ENCODE measurements at regions not wholly inside any gene's neighbourhood (a gene's known extent, or its start where the extent isn't known, plus 50 kb on each side); places are given as distances from the start of the nearest gene placed in this dataset.
"Not testable (repeated sequence)": the region's sequence is repeated elsewhere in the genome, so short reads cannot be mapped to it uniquely, and the experiment has no call there.

GRCh38 chr2:215830304-215830703 is 183.0 kb downstream of the MREG start:
- no peak for DNase-seq

- no peak for DNase-seq
Observed at GRCh38 chr2:215829261-215829660, 184.1 kb downstream of the MREG start.

GRCh38 chr2:215828528-215829184 is 184.7 kb downstream of the MREG start:
- DNase-seq, result peak in 1 of 2 experiments; percentile 24

GRCh38 chr2:215826838-215827441 is 186.4 kb downstream of the MREG start:
- DNase-seq, result no peak

- no peak for DNase-seq
Observed at GRCh38 chr2:215826376-215826775, 187.0 kb downstream of the MREG start.

GRCh38 chr2:215825707-215826106 is 187.6 kb downstream of the MREG start:
- DNase-seq, result no peak

- not testable (repeated sequence) for DNase-seq
Observed at GRCh38 chr2:215821298-215821697, 192.1 kb downstream of the MREG start.

- DNase-seq, result not testable (repeated sequence)
Observed at GRCh38 chr2:215819713-215820112, 193.6 kb downstream of the MREG start.

GRCh38 chr2:215817046-215817445 is 196.3 kb downstream of the MREG start:
- no peak for DNase-seq

- DNase-seq, result no peak
Observed at GRCh38 chr2:215816424-215816823, 196.9 kb downstream of the MREG start.

GRCh38 chr2:215815960-215816359 is 197.4 kb downstream of the MREG start:
- no peak for DNase-seq

GRCh38 chr2:215812966-215813365 is 200.4 kb downstream of the MREG start:
- no peak for DNase-seq

GRCh38 chr2:215811409-215812345 is 201.7 kb downstream of the MREG start:
- no peak for DNase-seq

- no peak for DNase-seq
Observed at GRCh38 chr2:215811003-215811402, 202.3 kb downstream of the MREG start.

- no peak for DNase-seq
Observed at GRCh38 chr2:215808996-215809395, 204.4 kb downstream of the MREG start.

- DNase-seq, result no peak
Observed at GRCh38 chr2:215808194-215808593, 205.2 kb downstream of the MREG start.

GRCh38 chr2:215805493-215805892 is 207.9 kb downstream of the MREG start:
- no peak for DNase-seq

- no peak for DNase-seq
Observed at GRCh38 chr2:215803150-215803549, 210.2 kb downstream of the MREG start.

GRCh38 chr2:215799194-215799593 is 214.2 kb downstream of the MREG start:
- no peak for DNase-seq

- DNase-seq, result no peak
Observed at GRCh38 chr2:215797676-215798075, 215.7 kb downstream of the MREG start.

GRCh38 chr2:215796140-215796855 is 217.1 kb downstream of the MREG start:
- no peak for DNase-seq

GRCh38 chr2:215794829-215795546 is 218.4 kb downstream of the MREG start:
- DNase-seq, result no peak

Measured in SW 1271 (cell line).